ENCODE measurements at regions not wholly inside any gene's neighbourhood (a gene's known extent, or its start where the extent isn't known, plus 50 kb on each side); places are given as distances from the start of the nearest gene placed in this dataset.

DNA sequence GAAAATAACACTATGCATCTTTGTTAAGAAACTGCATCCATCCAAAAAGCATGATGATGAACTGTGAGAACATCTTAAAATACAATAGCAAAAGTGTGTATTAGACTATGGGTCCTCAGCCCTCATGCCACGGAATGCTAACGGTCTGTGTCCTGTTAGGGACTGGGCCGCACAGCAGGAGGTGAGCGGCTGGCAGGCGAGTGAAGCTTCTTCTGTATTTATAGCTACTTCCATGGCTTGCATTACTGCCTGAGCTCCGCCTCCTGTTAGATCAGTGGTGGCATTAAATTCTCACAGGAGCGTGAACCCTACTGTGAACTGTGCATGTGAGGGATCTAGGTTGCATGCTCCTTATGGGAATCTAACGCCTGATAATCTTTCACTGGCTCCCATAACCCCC is 129.8 kb downstream of the NXNL2 start:
- H3K4me1 Mint-ChIP-seq (ENCODE audit: low read depth) = no peaks in the 10 kb centered on the region
- H3K4me3 Mint-ChIP-seq = no peak overlapping the region
- peaks cover 3% of the 10 kb centered on the region for H3K27me3 Mint-ChIP-seq
- no peak for ATAC-seq
- intact Hi-C loops (cut with micrococcal nuclease) = no loop called here
- TF ChIP-seq, protein P1, sequence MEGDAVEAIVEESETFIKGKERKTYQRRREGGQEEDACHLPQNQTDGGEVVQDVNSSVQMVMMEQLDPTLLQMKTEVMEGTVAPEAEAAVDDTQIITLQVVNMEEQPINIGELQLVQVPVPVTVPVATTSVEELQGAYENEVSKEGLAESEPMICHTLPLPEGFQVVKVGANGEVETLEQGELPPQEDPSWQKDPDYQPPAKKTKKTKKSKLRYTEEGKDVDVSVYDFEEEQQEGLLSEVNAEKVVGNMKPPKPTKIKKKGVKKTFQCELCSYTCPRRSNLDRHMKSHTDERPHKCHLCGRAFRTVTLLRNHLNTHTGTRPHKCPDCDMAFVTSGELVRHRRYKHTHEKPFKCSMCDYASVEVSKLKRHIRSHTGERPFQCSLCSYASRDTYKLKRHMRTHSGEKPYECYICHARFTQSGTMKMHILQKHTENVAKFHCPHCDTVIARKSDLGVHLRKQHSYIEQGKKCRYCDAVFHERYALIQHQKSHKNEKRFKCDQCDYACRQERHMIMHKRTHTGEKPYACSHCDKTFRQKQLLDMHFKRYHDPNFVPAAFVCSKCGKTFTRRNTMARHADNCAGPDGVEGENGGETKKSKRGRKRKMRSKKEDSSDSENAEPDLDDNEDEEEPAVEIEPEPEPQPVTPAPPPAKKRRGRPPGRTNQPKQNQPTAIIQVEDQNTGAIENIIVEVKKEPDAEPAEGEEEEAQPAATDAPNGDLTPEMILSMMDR (IDR thresholded peaks at IDR 0.05) = no peak
- H3K36me3 Mint-ChIP-seq (ENCODE audit: low read depth) = no peaks in the 10 kb centered on the region
- H3K27ac Mint-ChIP-seq = no peak overlapping the region
- POLR2A ChIA-PET = no interaction called here
- no peak for DNase-seq
- no peaks in the 10 kb centered on the region for H3K9me3 Mint-ChIP-seq
- CTCF ChIA-PET = no interaction called here

GRCh38 chr9:88672874-88673689 is 138.1 kb downstream of the NXNL2 start:
- Mint-ChIP-seq H3K4me3 (no peak overlapping the region), H3K36me3 (ENCODE audit: low read depth) (no peaks in the 10 kb centered on the region), H3K9me3 (no peaks in the 10 kb centered on the region), H3K27me3 (peaks cover 7% of the 10 kb centered on the region), H3K4me1 (ENCODE audit: low read depth) (no peaks in the 10 kb centered on the region), H3K27ac (no peak overlapping the region)
- intact Hi-C loops (cut with micrococcal nuclease) = no loop called here
- ATAC-seq (no peak), DNase-seq (no peak)
- CTCF ChIA-PET = no interaction called here
- TF ChIP-seq, protein P1 (IDR thresholded peaks at IDR 0.05) = no peak
- POLR2A ChIA-PET = no interaction called here

- Mint-ChIP-seq H3K27ac (no peak overlapping the region), H3K4me3 (no peak overlapping the region), H3K4me1 (ENCODE audit: low read depth) (no peaks in the 10 kb centered on the region), H3K27me3 (peaks cover 7% of the 10 kb centered on the region), H3K9me3 (no peaks in the 10 kb centered on the region), H3K36me3 (ENCODE audit: low read depth) (no peaks in the 10 kb centered on the region)
- ATAC-seq = no peak
- ChIA-PET POLR2A (no interaction called here), CTCF (no interaction called here)
- intact Hi-C loops (cut with micrococcal nuclease) = no loop called here
- TF ChIP-seq, protein P1 (IDR thresholded peaks at IDR 0.05) = no peak
- no peak for DNase-seq
These were observed 138.9 kb downstream of the NXNL2 start for GRCh38 chr9:88673886-88674285.

GRCh38 chr9:88676644-88677043 is 141.7 kb downstream of the NXNL2 start:
- Mint-ChIP-seq H3K27ac (no peak overlapping the region), H3K36me3 (ENCODE audit: low read depth) (no peaks in the 10 kb centered on the region), H3K27me3 (peaks cover 7% of the 10 kb centered on the region), H3K4me3 (no peak overlapping the region), H3K4me1 (ENCODE audit: low read depth) (no peaks in the 10 kb centered on the region), H3K9me3 (no peaks in the 10 kb centered on the region)
- TF ChIP-seq, protein P1 (IDR thresholded peaks at IDR 0.05) = no peak
- no peak for ATAC-seq
- CTCF ChIA-PET = no interaction called here
- POLR2A ChIA-PET = no interaction called here
- DNase-seq = no peak
- intact Hi-C loops (cut with micrococcal nuclease) = no loop called here

GRCh38 chr9:88678008-88678407 is 143.0 kb downstream of the NXNL2 start:
- no peak for ATAC-seq
- Mint-ChIP-seq H3K4me3 (no peak overlapping the region), H3K27me3 (peaks cover 7% of the 10 kb centered on the region), H3K36me3 (ENCODE audit: low read depth) (no peaks in the 10 kb centered on the region), H3K9me3 (no peaks in the 10 kb centered on the region), H3K4me1 (ENCODE audit: low read depth) (no peaks in the 10 kb centered on the region), H3K27ac (no peak overlapping the region)
- no peak for DNase-seq
- TF ChIP-seq, protein P1 (IDR thresholded peaks at IDR 0.05) = no peak
- intact Hi-C loops (cut with micrococcal nuclease) = no loop called here
- ChIA-PET CTCF (no interaction called here), POLR2A (no interaction called here)

All from activated CD8-positive, alpha-beta T cell treated with anti-CD3 and anti-CD28 coated beads for 36 hours (primary cell).